Loucy (cell line): ENCODE measurements at regions not wholly inside any gene's neighbourhood (a gene's known extent, or its start where the extent isn't known, plus 50 kb on each side); places are given as distances from the start of the nearest gene placed in this dataset.
"Not testable (repeated sequence)": the region's sequence is repeated elsewhere in the genome, so short reads cannot be mapped to it uniquely, and the experiment has no call there.

Source experiments
- H2AFZ ChIP-seq: fragments of 200-600 bp; sonication (generic); 2 replicates; pipeline ENCODE4 v1.6.0; 2016; ENCODE audit warnings: antibody characterized with exemption, mild to moderate bottlenecking, low read length, moderate library complexity
- H3F3A ChIP-seq: fragments of 200-600 bp; 2 replicates; pipeline ENCODE4 v1.6.0; 2016; ENCODE audit warnings: antibody characterized with exemption, low read depth, mild to moderate bottlenecking
- H3K27me3 ChIP-seq: fragments of 200-600 bp; sonication (generic); 2 replicates; pipeline ENCODE4 v1.6.1; 2014; ENCODE audit warnings: low read length, mild to moderate bottlenecking; ENCODE audit not compliant: insufficient read depth, poor library complexity, severe bottlenecking
- H3K36me3 ChIP-seq: fragments of 200-600 bp; sonication (generic); 2 replicates; pipeline ENCODE4 v1.6.1; 2016; ENCODE audit warnings: low read length; ENCODE audit not compliant: insufficient read depth
- H3K4me1 ChIP-seq: fragments of 200-600 bp; sonication (generic); 2 replicates; pipeline ENCODE4 v1.5.1; 2014; ENCODE audit warnings: low read length, mild to moderate bottlenecking; ENCODE audit not compliant: insufficient read depth, poor library complexity, severe bottlenecking
- H3K4me2 ChIP-seq: fragments of 200-600 bp; sonication (generic); 2 replicates; pipeline ENCODE4 v1.6.0; 2014; ENCODE audit warnings: antibody characterized with exemption, low read length, low read depth, mild to moderate bottlenecking; ENCODE audit not compliant: poor library complexity, severe bottlenecking
- H3K4me3 ChIP-seq: fragments of 200-600 bp; sonication (generic); 2 replicates; pipeline ENCODE4 v1.5.1; 2014; ENCODE audit warnings: low read length, mild to moderate bottlenecking, mixed read lengths; ENCODE audit not compliant: poor library complexity, severe bottlenecking
- H3K79me2 ChIP-seq: fragments of 200-600 bp; sonication (generic); 2 replicates; pipeline ENCODE4 v1.6.1; 2014; ENCODE audit warnings: low read length; ENCODE audit not compliant: insufficient read depth
- H3K9ac ChIP-seq: fragments of 200-600 bp; sonication (generic); 2 replicates; pipeline ENCODE4 v1.6.0; 2014; ENCODE audit warnings: mild to moderate bottlenecking, low read depth, low read length, moderate library complexity; ENCODE audit not compliant: poor library complexity, severe bottlenecking
- H3K9me2 ChIP-seq: fragments of 200-600 bp; sonication (generic); replicated peaks from 2 replicates; pipeline ENCODE4 v1.6.1; 2016; ENCODE audit warnings: low read depth, low read length, mixed read lengths
- H3K9me3 ChIP-seq: fragments of 200-600 bp; sonication (generic); 2 replicates; pipeline ENCODE4 v1.6.1; 2014; ENCODE audit warnings: mild to moderate bottlenecking, antibody characterized with exemption, low read length, low read depth; ENCODE audit not compliant: insufficient read depth
- H4K20me1 ChIP-seq: fragments of 200-600 bp; sonication (generic); 2 replicates; pipeline ENCODE4 v1.6.0; 2014; ENCODE audit warnings: antibody characterized with exemption, low read length, mild to moderate bottlenecking; ENCODE audit not compliant: insufficient read depth, poor library complexity, severe bottlenecking
- EZH2phosphoT487 ChIP-seq: fragments of 200-600 bp; IDR thresholded peaks from 2 replicates; pipeline ENCODE4 v1.6.1; 2018; ENCODE audit warnings: antibody characterized with exemption, mild to moderate bottlenecking, moderate library complexity, borderline replicate concordance
- TF ChIP-seq, protein P1 (sequence below): fragments of 200-600 bp; sonication (generic); conservative IDR thresholded peaks from 2 replicates; pipeline ENCODE4 v1.5.1; 2014; ENCODE audit warnings: mild to moderate bottlenecking, antibody characterized with exemption, low read length

DNA sequence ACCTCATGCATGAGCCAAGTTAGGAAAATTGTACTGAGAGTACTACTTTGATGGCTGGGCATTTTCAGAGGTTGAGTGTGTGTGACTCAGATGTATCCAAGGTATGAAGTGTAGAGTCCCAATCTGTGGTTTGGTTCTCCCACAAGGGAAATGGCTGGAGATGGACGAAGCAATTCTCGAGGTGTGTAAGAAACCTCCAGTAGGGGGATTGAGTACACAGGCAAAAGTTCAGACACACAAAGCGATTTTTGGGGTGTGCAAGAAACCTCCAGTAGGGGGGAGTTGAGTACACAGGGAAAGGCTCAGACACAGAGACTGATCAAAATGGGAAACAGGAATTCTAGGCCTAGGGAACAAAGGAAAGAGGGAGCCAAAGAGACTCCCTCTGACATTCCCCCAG lies 1536.3 kb downstream of the FAM181B start:
- H3K27me3 ChIP-seq = no peaks in the 10 kb centered on the region
- H3K79me2 ChIP-seq = no peaks in the 10 kb centered on the region
- H3K4me1 ChIP-seq = no peaks in the 10 kb centered on the region
- no peak overlapping the region for H3K4me3 ChIP-seq
- no peaks in the 10 kb centered on the region for H3K36me3 ChIP-seq
- no peak overlapping the region for H2AFZ ChIP-seq
- no peaks in the 10 kb centered on the region for H4K20me1 ChIP-seq
- no peak overlapping the region for H3K4me2 ChIP-seq
- H3F3A ChIP-seq = no peaks in the 10 kb centered on the region
- TF ChIP-seq EZH2phosphoT487 = no peak
- TF ChIP-seq, protein P1, sequence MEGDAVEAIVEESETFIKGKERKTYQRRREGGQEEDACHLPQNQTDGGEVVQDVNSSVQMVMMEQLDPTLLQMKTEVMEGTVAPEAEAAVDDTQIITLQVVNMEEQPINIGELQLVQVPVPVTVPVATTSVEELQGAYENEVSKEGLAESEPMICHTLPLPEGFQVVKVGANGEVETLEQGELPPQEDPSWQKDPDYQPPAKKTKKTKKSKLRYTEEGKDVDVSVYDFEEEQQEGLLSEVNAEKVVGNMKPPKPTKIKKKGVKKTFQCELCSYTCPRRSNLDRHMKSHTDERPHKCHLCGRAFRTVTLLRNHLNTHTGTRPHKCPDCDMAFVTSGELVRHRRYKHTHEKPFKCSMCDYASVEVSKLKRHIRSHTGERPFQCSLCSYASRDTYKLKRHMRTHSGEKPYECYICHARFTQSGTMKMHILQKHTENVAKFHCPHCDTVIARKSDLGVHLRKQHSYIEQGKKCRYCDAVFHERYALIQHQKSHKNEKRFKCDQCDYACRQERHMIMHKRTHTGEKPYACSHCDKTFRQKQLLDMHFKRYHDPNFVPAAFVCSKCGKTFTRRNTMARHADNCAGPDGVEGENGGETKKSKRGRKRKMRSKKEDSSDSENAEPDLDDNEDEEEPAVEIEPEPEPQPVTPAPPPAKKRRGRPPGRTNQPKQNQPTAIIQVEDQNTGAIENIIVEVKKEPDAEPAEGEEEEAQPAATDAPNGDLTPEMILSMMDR = no peak
- H3K9ac ChIP-seq = no peak overlapping the region
- H3K9me3 ChIP-seq = no peaks in the 10 kb centered on the region
- no peaks in the 10 kb centered on the region for H3K9me2 ChIP-seq

DNA sequence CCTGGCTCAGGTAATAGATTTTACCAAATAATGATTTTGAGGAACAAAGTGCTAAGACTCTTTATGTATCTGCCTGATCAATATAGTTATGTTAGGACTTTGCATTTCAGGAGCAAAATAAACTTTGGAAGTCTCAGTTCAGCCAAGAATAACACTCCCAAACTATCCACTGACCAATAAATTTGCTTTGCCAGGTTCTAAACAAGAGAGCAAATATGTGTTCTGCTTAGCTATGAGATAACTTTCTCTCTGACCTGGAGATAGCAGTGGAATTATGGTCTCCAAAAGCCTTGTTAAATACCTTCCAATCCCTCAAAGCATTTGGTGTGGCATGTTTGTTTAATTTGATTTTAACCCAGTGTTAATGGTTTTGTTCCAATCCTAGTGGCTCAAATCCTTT lies 1541.1 kb downstream of the FAM181B start:
- H2AFZ ChIP-seq = no peak overlapping the region
- TF ChIP-seq, protein P1 = no peak
- TF ChIP-seq EZH2phosphoT487 = no peak
- H3K36me3 ChIP-seq = no peaks in the 10 kb centered on the region
- H3K4me2 ChIP-seq = no peak overlapping the region
- H3K4me3 ChIP-seq = no peak overlapping the region
- H3K9me2 ChIP-seq = no peaks in the 10 kb centered on the region
- H4K20me1 ChIP-seq = no peaks in the 10 kb centered on the region
- no peak overlapping the region for H3K9ac ChIP-seq
- H3K27me3 ChIP-seq = no peaks in the 10 kb centered on the region
- no peaks in the 10 kb centered on the region for H3F3A ChIP-seq
- H3K79me2 ChIP-seq = no peaks in the 10 kb centered on the region
- H3K4me1 ChIP-seq = no peaks in the 10 kb centered on the region
- no peaks in the 10 kb centered on the region for H3K9me3 ChIP-seq

DNA sequence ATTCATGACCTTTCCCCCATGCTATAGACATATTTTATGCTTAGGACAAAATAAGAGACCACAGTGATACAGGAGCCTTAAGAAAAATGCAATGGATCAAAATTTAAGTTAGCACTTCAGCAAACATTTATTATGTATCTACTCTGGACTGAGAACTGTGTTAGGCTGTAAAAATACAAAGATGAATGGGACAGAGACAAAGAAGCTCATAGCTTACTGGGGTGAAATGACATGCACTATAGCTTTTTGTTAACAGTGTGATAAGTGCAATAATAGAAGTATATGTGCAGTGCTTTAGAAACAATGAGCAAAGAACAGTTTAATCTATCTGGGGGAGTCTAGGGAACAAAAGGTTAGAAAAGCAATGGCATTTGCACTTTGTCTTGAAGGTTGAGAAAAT lies 1543.1 kb downstream of the FAM181B start:
- Histone ChIP-seq H3F3A (no peaks in the 10 kb centered on the region), H3K4me3 (no peak overlapping the region), H3K79me2 (no peaks in the 10 kb centered on the region), H3K9me2 (no peaks in the 10 kb centered on the region), H3K27me3 (no peaks in the 10 kb centered on the region), H3K9me3 (no peaks in the 10 kb centered on the region), H4K20me1 (no peaks in the 10 kb centered on the region), H2AFZ (no peak overlapping the region), H3K4me1 (no peaks in the 10 kb centered on the region), H3K9ac (no peak overlapping the region), H3K4me2 (no peak overlapping the region), H3K36me3 (no peaks in the 10 kb centered on the region)
- TF ChIP-seq EZH2phosphoT487 = no peak
- TF ChIP-seq, protein P1 = no peak

DNA sequence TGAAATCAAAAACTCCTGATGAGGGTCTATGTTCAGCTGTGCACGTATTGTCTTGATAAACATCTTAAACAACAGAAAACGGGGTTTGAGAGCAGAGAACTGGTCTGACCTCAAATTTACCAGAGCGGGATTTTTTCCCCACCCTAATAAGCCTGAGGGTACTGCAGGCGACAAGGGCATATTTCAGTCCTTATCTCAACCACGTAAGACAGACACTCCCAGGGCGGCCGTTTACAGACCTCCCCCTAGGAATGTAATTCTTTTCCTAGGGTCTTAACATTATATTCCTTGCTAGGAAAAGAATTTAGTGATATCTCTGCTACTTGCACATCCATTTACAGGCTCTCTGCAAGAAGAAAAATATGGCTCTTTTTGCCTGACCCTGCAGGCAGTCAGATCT lies 1546.6 kb downstream of the FAM181B start:
- H3K79me2 ChIP-seq, H3F3A ChIP-seq, H3K9me2 ChIP-seq, H3K4me3 ChIP-seq, H4K20me1 ChIP-seq, H3K27me3 ChIP-seq, H3K9ac ChIP-seq, H2AFZ ChIP-seq, H3K36me3 ChIP-seq, H3K4me2 ChIP-seq, H3K9me3 ChIP-seq, H3K4me1 ChIP-seq: not testable (repeated sequence)
